ENCODE measurements at regions not wholly inside any gene's neighbourhood (a gene's known extent, or its start where the extent isn't known, plus 50 kb on each side); places are given as distances from the start of the nearest gene placed in this dataset.

- no peak for DNase-seq (ENCODE audit: low spot score)
- intact Hi-C loops (cut with micrococcal nuclease; ENCODE audit: unreplicated experiment) = loop anchor here (2.0 to 10.0 kb wide), 2 partner anchors 91 to 123 kb away; no protein-coding TSS in a partner anchor
- Histone ChIP-seq H3K27me3 (ENCODE audit: control insufficient read depth in 1 of 2, insufficient read depth in 2 of 2, low read length in 2 of 2) (no peaks in the 10 kb centered on the region), H3K9me3 (ENCODE audit: low read length) (peaks cover 4% of the 10 kb centered on the region; the same call in 1 of the 2 replicates), H3K4me2 (ENCODE audit: low read depth, low read length) (peak overlapping the region; percentile 43; the same call in 1 of the 2 replicates), H3K27ac (ENCODE audit: extremely low read length, insufficient read depth, low read length) (no peak overlapping the region), H2AFZ (ENCODE audit: low read length) (no peak overlapping the region), H3K36me3 (replicated peaks in 1 of 2; ENCODE audit: control insufficient read depth in 1 of 2, insufficient read depth in 2 of 2, low read length in 2 of 2) (no peaks in the 10 kb centered on the region), H4K20me1 (ENCODE audit: insufficient read depth, low read length) (no peaks in the 10 kb centered on the region), H3K4me3 (replicated peaks in 1 of 3; ENCODE audit: insufficient read depth in 1 of 3, low read depth in 2 of 3, low read length in 3 of 3) (no peak overlapping the region), H3K4me1 (ENCODE audit: insufficient read depth, low read length) (no peaks in the 10 kb centered on the region), H3K79me2 (ENCODE audit: insufficient read depth, low read length) (no peaks in the 10 kb centered on the region), H3K9ac (ENCODE audit: insufficient read depth, low read depth, low read length) (no peak overlapping the region)
- 52% methylated on average over 7 of the region's 7 CpGs for WGBS (ENCODE audit: low lambda C conversion rate)
- no TSS peak for BruUV-seq (replicated peaks)
- ChIA-PET CTCF (ENCODE audit: low intra/inter-chr PET ratio, low total read pairs) (interaction anchor here (1.1 to 1.4 kb wide), 2 partner anchors 90 to 181 kb away, joined by 3 to 6 read pairs; partner anchors contain the start of gene PRR23B), POLR2A (no interaction called here)
- FAIRE-seq = no peak
- TF ChIP-seq RNF219 (CRISPR knock-in tag; IDR thresholded peaks at IDR 0.05) (no peak), XBP1 (CRISPR knock-in tag; IDR thresholded peaks at IDR 0.05) (no peak), TAF1 (CRISPR knock-in tag; IDR thresholded peaks at IDR 0.05) (no peak), TAF15 (IDR thresholded peaks at IDR 0.05; ENCODE audit: low read depth, low read length, poor library complexity, severe bottlenecking) (no peak), ZNF24 (IDR thresholded peaks at IDR 0.05) (no peak), ZNF329 (CRISPR knock-in tag; IDR thresholded peaks at IDR 0.05; ENCODE audit: low read depth) (no peak), RBFOX2 (IDR thresholded peaks at IDR 0.05; ENCODE audit: low read depth, low read length) (no peak), ZNF7 (CRISPR knock-in tag; IDR thresholded peaks at IDR 0.05) (no peak), ASH2L (IDR thresholded peaks at IDR 0.05; ENCODE audit: insufficient read length, low read depth, low read length) (no peak)
- in situ Hi-C loops (cut with HindIII; ENCODE audit: extremely low pct_ligation_motif_present, low pct_unique_long_range_greater_than_20kb) = loop anchor here (5.0 kb wide), 2 partner anchors 94 to 264 kb away; no protein-coding TSS in a partner anchor
- ATAC-seq = no peak
Measured at GRCh38 chr3:139201446-139202225, 142.2 kb upstream of the MRPS22 start.
